HepG2 (cell line): ENCODE measurements at regions not wholly inside any gene's neighbourhood (a gene's known extent, or its start where the extent isn't known, plus 50 kb on each side); places are given as distances from the start of the nearest gene placed in this dataset.

ENCODE experiments used
- ATAC-seq: fragments of 200-7000 bp; cut with Tn5 transposase; 3 replicates; pipeline ENCODE4 v1.9.1; 2020; ENCODE audit warnings: mild to moderate bottlenecking, moderate library complexity
- BruUV-seq: library from RNA; stranded (reverse); fragments of 400-500 nt; replicated peaks from 2 replicates; lab custom pipeline; 2021; lab: Mats Ljungman, UMichigan
- CTCF ChIA-PET: fragments of 300-600 bp; formaldehyde crosslinking; extraction: SDS; loops from one replicate; lab custom pipeline; 2021; ENCODE audit warnings: low total read pairs, inconsistent platforms, low intra/inter-chr PET ratio; lab: Yijun Ruan, JAX
- POLR2A ChIA-PET: fragments of 350-600 bp; sonication (Branson Sonifier 250); formaldehyde crosslinking; loops from one replicate; lab custom pipeline; 2020; ENCODE audit warnings: antibody characterized with exemption, inconsistent platforms; lab: Yijun Ruan, JAX
- DNase-seq: peaks from one replicate; pipeline ENCODE4 v3.0.0-alpha.2; 2015; ENCODE audit warnings: low spot score
- FAIRE-seq: peaks from 3 replicates; lab custom pipeline; 2011; peaks lifted over from hg19 to GRCh38; lab: Jason Lieb, UNC
- H2AFZ ChIP-seq: one replicate; pipeline ENCODE4 v1.6.1; 2011; ENCODE audit warnings: low read length, inconsistent platforms
- H3K27ac ChIP-seq: fragments of 300-600 bp; 3 replicates; pipeline ENCODE4 v1.8.0; 2011; ENCODE audit warnings: mixed run types, mild to moderate bottlenecking, mixed read lengths, low read length, inconsistent platforms; ENCODE audit not compliant: insufficient read depth; ENCODE audit errors: extremely low read length
- H3K27me3 ChIP-seq, 2 experiments: fragments of 200-600 bp in 1 of 2; 2 replicates in 1 of 2; 3 replicates in 1 of 2; pipeline versions ENCODE4 v1.6.0 to v1.8.0; 2011; ENCODE audit warnings: low read length in 2 of 2, mild to moderate bottlenecking in 2 of 2, moderate library complexity in 2 of 2, inconsistent platforms in 1 of 2; ENCODE audit not compliant: insufficient read depth in 2 of 2, control insufficient read depth in 1 of 2
- H3K36me3 ChIP-seq, 2 experiments: fragments of 200-600 bp in 1 of 2; replicated peaks in 1 of 2; 2 replicates in 1 of 2; 3 replicates in 1 of 2; pipeline versions ENCODE4 v1.5.1 to v1.8.0; 2011; ENCODE audit warnings: low read length in 2 of 2, inconsistent platforms in 1 of 2; ENCODE audit not compliant: insufficient read depth in 2 of 2, control insufficient read depth in 1 of 2
- H3K4me1 ChIP-seq: 2 replicates; pipeline ENCODE4 v1.5.1; 2012; ENCODE audit warnings: low read length, inconsistent platforms; ENCODE audit not compliant: insufficient read depth
- H3K4me2 ChIP-seq: 2 replicates; pipeline ENCODE4 v1.6.0; 2011; ENCODE audit warnings: low read depth, low read length, inconsistent platforms
- H3K4me3 ChIP-seq, 3 experiments: fragments of 200-600 bp in 1 of 3; sonication (generic), shearing (Covaris generic) in 1 of 3; replicated peaks in 1 of 3; 2 replicates each; pipeline ENCODE4 v1.5.1; 2011 to 2016; ENCODE audit warnings: low read length in 3 of 3, inconsistent platforms in 2 of 3, low read depth in 2 of 3, mild to moderate bottlenecking in 2 of 3, control low read depth in 1 of 3, mixed read lengths in 1 of 3; ENCODE audit not compliant: insufficient read depth in 1 of 3
- H3K79me2 ChIP-seq: one replicate; pipeline ENCODE4 v1.6.1; 2011; ENCODE audit warnings: low read length, inconsistent platforms; ENCODE audit not compliant: insufficient read depth
- H3K9ac ChIP-seq: 2 replicates; pipeline ENCODE4 v1.6.0; 2011; ENCODE audit warnings: mild to moderate bottlenecking, low read depth, low read length, inconsistent platforms; ENCODE audit not compliant: insufficient read depth
- H3K9me3 ChIP-seq: 2 replicates; pipeline ENCODE4 v1.5.1; 2012; ENCODE audit warnings: mild to moderate bottlenecking, low read length
- H4K20me1 ChIP-seq: 2 replicates; pipeline ENCODE4 v1.6.0; 2011; ENCODE audit warnings: inconsistent platforms, mild to moderate bottlenecking, low read length, moderate library complexity; ENCODE audit not compliant: insufficient read depth
- CBX2 ChIP-seq, 2 experiments: fragments of 200-600 bp in 1 of 2; sonication (generic); formaldehyde crosslinking in 1 of 2; IDR thresholded peaks; 2 replicates each; pipeline versions ENCODE4 v1.7.0 to v1.8.1; 2018 to 2022; ENCODE audit warnings: low read depth in 2 of 2, low read length in 1 of 2, mild to moderate bottlenecking in 1 of 2, missing genetic modification reagents in 1 of 2
- ELF4 ChIP-seq: sonication (generic); formaldehyde crosslinking; IDR thresholded peaks from 2 replicates; pipeline ENCODE4 v1.5.0; 2020; ENCODE audit warnings: missing genetic modification reagents, mild to moderate bottlenecking, moderate library complexity, borderline replicate concordance
- FOXM1 ChIP-seq: sonication (generic); formaldehyde crosslinking; IDR thresholded peaks from 2 replicates; pipeline ENCODE4 v1.5.0; 2020; ENCODE audit warnings: missing genetic modification reagents
- HES4 ChIP-seq: sonication (generic); formaldehyde crosslinking; IDR thresholded peaks from 2 replicates; pipeline ENCODE4 v1.9.0; 2021; ENCODE audit warnings: mild to moderate bottlenecking, missing genetic modification reagents, borderline replicate concordance
- HOXD1 ChIP-seq: sonication (generic); formaldehyde crosslinking; IDR thresholded peaks from 2 replicates; pipeline ENCODE4 v1.5.0; 2020; ENCODE audit warnings: missing genetic modification reagents
- LBX2 ChIP-seq: sonication (generic); formaldehyde crosslinking; IDR thresholded peaks from 2 replicates; pipeline ENCODE4 v1.5.0; 2020; ENCODE audit warnings: missing genetic modification reagents, mild to moderate bottlenecking, borderline replicate concordance
- NR0B2 ChIP-seq: sonication (generic); formaldehyde crosslinking; IDR thresholded peaks from 2 replicates; pipeline ENCODE4 v1.4.0; 2020; ENCODE audit warnings: mild to moderate bottlenecking, missing genetic modification reagents
- POGZ ChIP-seq: sonication (generic); formaldehyde crosslinking; IDR thresholded peaks from 2 replicates; pipeline ENCODE4 v1.4.0; 2020; ENCODE audit warnings: mild to moderate bottlenecking, missing genetic modification reagents
- PRPF4 ChIP-seq: fragments of 200-400 bp; formaldehyde crosslinking; IDR thresholded peaks from 2 replicates; pipeline ENCODE4 v1.6.1; 2016; ENCODE audit warnings: low read length, low read depth; ENCODE audit not compliant: poor library complexity, severe bottlenecking
- THAP9 ChIP-seq: sonication (generic); formaldehyde crosslinking; IDR thresholded peaks from 2 replicates; pipeline ENCODE4; 2020; ENCODE audit warnings: missing genetic modification reagents, mild to moderate bottlenecking, borderline replicate concordance
- ZBTB2 ChIP-seq: sonication (generic); formaldehyde crosslinking; IDR thresholded peaks from 2 replicates; pipeline ENCODE4 v1.8.0; 2022; ENCODE audit warnings: low read depth, missing genetic modification reagents
- ZNF101 ChIP-seq: sonication (generic); formaldehyde crosslinking; IDR thresholded peaks from 2 replicates; pipeline ENCODE4 v1.4.0; 2020; ENCODE audit warnings: mild to moderate bottlenecking, low read depth, missing genetic modification reagents, borderline replicate concordance
- ZNF235 ChIP-seq: sonication (generic); formaldehyde crosslinking; IDR thresholded peaks from 2 replicates; pipeline ENCODE4 v1.8.1; 2023; ENCODE audit warnings: mild to moderate bottlenecking, missing genetic modification reagents, borderline replicate concordance
- ZNF780A ChIP-seq: sonication (generic); formaldehyde crosslinking; IDR thresholded peaks from 2 replicates; pipeline ENCODE4 v1.8.0; 2022; ENCODE audit warnings: mild to moderate bottlenecking, missing genetic modification reagents, moderate library complexity
- ZNF792 ChIP-seq: IDR thresholded peaks from 2 replicates; pipeline ENCODE4 v1.6.1; 2016
- WGBS: methylation state at CpG from one replicate; pipeline ENCODE4 v1.1.6; 2017; ENCODE audit warnings: low lambda C conversion rate; 5-methylcytosine and 5-hydroxymethylcytosine counted together
- in situ Hi-C: cut with HindIII; loops from 2 replicates; pipeline ENCODE4 v1.10.0; 2017; ENCODE audit warnings: low pct_unique_long_range_greater_than_20kb; ENCODE audit not compliant: extremely low pct_ligation_motif_present
- intact Hi-C: fragments of 100-400 bp; cut with micrococcal nuclease; formaldehyde crosslinking; loops from one replicate; pipeline ENCODE4 v1.10.0; 2022; ENCODE audit not compliant: unreplicated experiment
- TF ChIP-seq, protein P1 (sequence below): sonication (generic); formaldehyde crosslinking; IDR thresholded peaks from 2 replicates; pipeline ENCODE4 v1.4.0; 2020; ENCODE audit warnings: missing genetic modification reagents
- TF ChIP-seq, protein P2 (sequence below): sonication (generic); formaldehyde crosslinking; IDR thresholded peaks from 2 replicates; pipeline ENCODE4 v1.4.0; 2020; ENCODE audit warnings: mild to moderate bottlenecking, missing genetic modification reagents

DNA sequence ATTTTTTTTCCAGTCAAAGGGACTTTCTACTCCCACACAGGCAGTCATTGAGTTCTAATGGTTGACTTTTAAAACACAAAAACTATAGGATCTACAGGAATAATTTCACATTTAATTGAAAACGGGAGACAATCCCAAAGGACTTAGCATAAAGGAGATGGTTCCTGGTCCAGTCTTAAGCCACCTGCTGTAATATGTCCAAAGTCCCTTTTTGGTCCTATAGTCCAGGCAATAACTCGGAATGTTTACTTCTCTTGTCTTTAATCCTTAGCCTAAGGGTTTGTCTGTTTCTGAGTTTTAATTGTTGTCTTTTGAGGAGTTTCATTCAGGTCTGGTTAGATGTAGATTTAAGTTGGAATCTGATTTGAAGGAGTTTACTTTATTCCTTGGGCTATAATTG lies 184.9 kb downstream of the BAMBI start:
- Histone ChIP-seq H3K79me2 (no peaks in the 10 kb centered on the region), H3K9ac (no peak overlapping the region), H2AFZ (no peak overlapping the region), H3K27me3 (peaks cover 0 to 1% of the 10 kb centered on the region in 2 experiments; a peak in 1 of 5 replicates), H3K9me3 (no peaks in the 10 kb centered on the region), H3K4me2 (no peak overlapping the region), H4K20me1 (no peaks in the 10 kb centered on the region), H3K4me1 (0 out of 2 replicates have a peak, but pooled peaks cover 6% of the 10 kb centered on the region), H3K4me3 (no peak overlapping the region), H3K27ac (no peak overlapping the region), H3K36me3 (no peaks in the 10 kb centered on the region)
- ATAC-seq (no peak), DNase-seq (no peak), FAIRE-seq (no peak)
- intact Hi-C loops (no loop called here), in situ Hi-C loops (no loop called here)
- ChIA-PET POLR2A (no interaction called here), CTCF (no interaction called here)
- no TSS peak for BruUV-seq
- 24% methylated on average over 2 of the region's 2 CpGs for WGBS
- no peak for TF ChIP-seq FOXM1 (CRISPR knock-in tag)
- TF ChIP-seq LBX2 (CRISPR knock-in tag), result no peak
- no peak for TF ChIP-seq THAP9 (CRISPR knock-in tag)
- no peak for TF ChIP-seq POGZ
- no peak for TF ChIP-seq ZNF235 (CRISPR knock-in tag)
- TF ChIP-seq ZNF780A, result no peak
- no peak for TF ChIP-seq ZNF101
- no peak for TF ChIP-seq ZBTB2
- no peak for TF ChIP-seq PRPF4
- TF ChIP-seq, protein P1, sequence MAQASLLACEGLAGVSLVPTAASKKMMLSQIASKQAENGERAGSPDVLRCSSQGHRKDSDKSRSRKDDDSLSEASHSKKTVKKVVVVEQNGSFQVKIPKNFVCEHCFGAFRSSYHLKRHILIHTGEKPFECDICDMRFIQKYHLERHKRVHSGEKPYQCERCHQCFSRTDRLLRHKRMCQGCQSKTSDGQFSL (CRISPR knock-in tag), result no peak
- TF ChIP-seq HES4 (CRISPR knock-in tag), result no peak
- TF ChIP-seq, protein P2, sequence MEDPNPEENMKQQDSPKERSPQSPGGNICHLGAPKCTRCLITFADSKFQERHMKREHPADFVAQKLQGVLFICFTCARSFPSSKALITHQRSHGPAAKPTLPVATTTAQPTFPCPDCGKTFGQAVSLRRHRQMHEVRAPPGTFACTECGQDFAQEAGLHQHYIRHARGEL (CRISPR knock-in tag), result no peak
- TF ChIP-seq ZNF792 (CRISPR knock-in tag), result no peak
- no peak for TF ChIP-seq NR0B2 (CRISPR knock-in tag)
- TF ChIP-seq ELF4 (CRISPR knock-in tag), result no peak
- no peak for TF ChIP-seq CBX2 (IDR thresholded peaks at IDR 0.05; ENCODE audit: low read depth, low read length)
- TF ChIP-seq CBX2 (CRISPR knock-in tag; IDR thresholded peaks at IDR 0.05; ENCODE audit: low read depth), result no peak
- TF ChIP-seq HOXD1, result no peak
